ENCODE measurements at regions not wholly inside any gene's neighbourhood (a gene's known extent, or its start where the extent isn't known, plus 50 kb on each side); places are given as distances from the start of the nearest gene placed in this dataset.

- Histone ChIP-seq H3K9me3 (ENCODE audit: control insufficient read depth, insufficient read depth, low read depth, low read length) (no peaks in the 10 kb centered on the region), H3K27ac (ENCODE audit: extremely low read depth, low read depth, low read length) (no peak overlapping the region), H3K4me1 (ENCODE audit: control insufficient read depth, insufficient read depth, low read length) (no peaks in the 10 kb centered on the region), H3K36me3 (ENCODE audit: control insufficient read depth in 2 of 2, insufficient read depth in 1 of 2, low read length in 2 of 2) (no peaks in the 10 kb centered on the region), H3K4me3 (ENCODE audit: low read depth, low read length) (no peak overlapping the region)
- CTCF ChIA-PET = no interaction called here
- TF ChIP-seq ZNF600 (tag by site-specific recombination; IDR thresholded peaks at IDR 0.05) (no peak), KLF7 (tag by site-specific recombination; IDR thresholded peaks at IDR 0.05; ENCODE audit: borderline replicate concordance) (no peak), ZNF24 (tag by site-specific recombination; IDR thresholded peaks at IDR 0.05) (no peak), ZNF596 (tag by site-specific recombination; IDR thresholded peaks at IDR 0.05) (no peak), ZNF561 (tag by site-specific recombination; IDR thresholded peaks at IDR 0.05; ENCODE audit: borderline replicate concordance) (no peak), ZNF529 (tag by site-specific recombination; IDR thresholded peaks at IDR 0.05; ENCODE audit: insufficient replicate concordance) (no peak), ZNF132 (tag by site-specific recombination; IDR thresholded peaks at IDR 0.05; ENCODE audit: borderline replicate concordance) (no peak)
- TF ChIP-seq, protein P1, sequence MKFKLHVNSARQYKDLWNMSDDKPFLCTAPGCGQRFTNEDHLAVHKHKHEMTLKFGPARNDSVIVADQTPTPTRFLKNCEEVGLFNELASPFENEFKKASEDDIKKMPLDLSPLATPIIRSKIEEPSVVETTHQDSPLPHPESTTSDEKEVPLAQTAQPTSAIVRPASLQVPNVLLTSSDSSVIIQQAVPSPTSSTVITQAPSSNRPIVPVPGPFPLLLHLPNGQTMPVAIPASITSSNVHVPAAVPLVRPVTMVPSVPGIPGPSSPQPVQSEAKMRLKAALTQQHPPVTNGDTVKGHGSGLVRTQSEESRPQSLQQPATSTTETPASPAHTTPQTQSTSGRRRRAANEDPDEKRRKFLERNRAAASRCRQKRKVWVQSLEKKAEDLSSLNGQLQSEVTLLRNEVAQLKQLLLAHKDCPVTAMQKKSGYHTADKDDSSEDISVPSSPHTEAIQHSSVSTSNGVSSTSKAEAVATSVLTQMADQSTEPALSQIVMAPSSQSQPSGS (tag by site-specific recombination; IDR thresholded peaks at IDR 0.05; ENCODE audit: low read depth) = no peak
- POLR2A ChIA-PET = no interaction called here
Measured at GRCh38 chr6:105550955-105551620, 148.2 kb upstream of the PREP start.

DNA sequence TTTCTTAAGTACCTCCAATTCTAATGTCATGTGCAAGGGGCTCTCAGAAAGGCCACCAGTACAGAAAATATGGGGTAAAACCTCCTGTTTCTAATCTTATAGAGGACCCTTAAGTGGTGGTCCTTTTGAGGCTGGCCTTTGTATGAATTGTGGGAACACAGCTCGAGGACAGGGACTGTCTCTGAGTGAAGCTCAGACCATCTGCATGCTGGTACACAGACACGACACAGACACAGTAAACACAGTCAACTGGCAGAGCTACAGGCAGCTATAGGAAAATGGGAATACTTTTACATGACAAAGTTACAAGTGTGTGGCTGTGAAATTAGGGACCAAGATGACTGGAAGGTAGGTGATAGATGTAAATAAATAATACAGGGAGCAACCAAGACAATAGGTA lies 143.9 kb upstream of the PREP start:
- no peak overlapping the region for H3K4me3 ChIP-seq (ENCODE audit: low read depth, low read length)
- TF ChIP-seq MEIS1 (CRISPR knock-in tag; IDR thresholded peaks at IDR 0.05; ENCODE audit: borderline replicate concordance) (no peak), ZBTB1 (tag by site-specific recombination; IDR thresholded peaks at IDR 0.05) (no peak), ZNF530 (tag by site-specific recombination; IDR thresholded peaks at IDR 0.05; ENCODE audit: low read depth) (no peak)
- ChIA-PET POLR2A (no interaction called here), CTCF (no interaction called here)
- no peaks in the 10 kb centered on the region for H3K36me3 ChIP-seq (ENCODE audit: control insufficient read depth in 2 of 2, insufficient read depth in 1 of 2, low read length in 2 of 2)
- no peaks in the 10 kb centered on the region for H3K9me3 ChIP-seq (ENCODE audit: control insufficient read depth, insufficient read depth, low read depth, low read length)
- H3K27ac ChIP-seq (ENCODE audit: extremely low read depth, low read depth, low read length) = no peak overlapping the region
- no peaks in the 10 kb centered on the region for H3K4me1 ChIP-seq (ENCODE audit: control insufficient read depth, insufficient read depth, low read length)

DNA sequence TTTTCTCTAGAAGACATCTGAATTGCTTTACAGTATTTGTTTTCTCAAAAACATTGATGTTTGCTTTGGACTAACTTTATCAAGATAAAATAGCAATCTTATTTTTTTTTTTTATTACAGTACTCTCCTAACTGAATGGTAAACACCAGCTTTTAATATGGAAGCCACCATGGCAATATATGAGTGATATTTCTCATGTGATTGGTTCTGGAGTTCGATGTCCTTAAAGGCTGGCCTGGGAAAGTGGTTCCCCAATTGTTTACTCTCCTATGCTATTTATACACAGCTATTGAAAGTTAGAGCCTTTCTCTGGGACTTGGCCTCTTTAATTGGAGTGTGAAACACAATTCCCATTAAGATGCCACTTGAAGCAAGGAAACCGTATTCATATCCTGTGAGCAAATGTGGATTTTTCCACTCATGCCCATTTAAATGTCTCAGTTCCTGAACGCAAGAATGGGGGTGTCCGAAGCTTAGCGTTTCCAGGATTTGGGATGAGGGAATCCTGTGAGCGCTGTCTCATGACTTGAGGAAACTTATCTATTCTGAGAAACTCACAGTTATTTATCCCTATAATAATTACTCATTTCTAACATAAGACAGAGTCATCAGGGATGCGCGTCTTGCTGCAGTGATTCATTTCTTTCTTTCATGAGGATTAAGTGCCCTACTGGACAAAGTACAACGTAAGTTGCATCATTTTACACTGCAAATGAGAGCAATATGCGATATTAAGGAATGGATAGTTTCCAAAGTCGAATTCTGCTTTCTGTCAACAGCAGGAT lies 143.3 kb upstream of the PREP start:
- ChIA-PET POLR2A (no interaction called here), CTCF (interaction anchor here (0.7 to 1.3 kb wide), 4 partner anchors 13 to 188 kb away, joined by 3 to 4 read pairs (median 3); no protein-coding TSS in a partner anchor)
- TF ChIP-seq ZNF266 (tag by site-specific recombination; IDR thresholded peaks at IDR 0.05; ENCODE audit: low read depth) = no peak
- TF ChIP-seq ZNF561 (tag by site-specific recombination; IDR thresholded peaks at IDR 0.05; ENCODE audit: borderline replicate concordance) = no peak
- TF ChIP-seq ZNF280D (tag by site-specific recombination; IDR thresholded peaks at IDR 0.05) = no peak
- no peak for TF ChIP-seq SP3 (tag by site-specific recombination; IDR thresholded peaks at IDR 0.05)
- no peak for TF ChIP-seq KLF9 (tag by site-specific recombination; IDR thresholded peaks at IDR 0.05; ENCODE audit: low read depth)
- no peak for TF ChIP-seq ZNF514 (tag by site-specific recombination; IDR thresholded peaks at IDR 0.05)
- no peak overlapping the region for H3K27ac ChIP-seq (ENCODE audit: extremely low read depth, low read depth, low read length)
- no peak overlapping the region for H3K4me3 ChIP-seq (ENCODE audit: low read depth, low read length)
- H3K9me3 ChIP-seq (ENCODE audit: control insufficient read depth, insufficient read depth, low read depth, low read length) = no peaks in the 10 kb centered on the region
- H3K4me1 ChIP-seq (ENCODE audit: control insufficient read depth, insufficient read depth, low read length) = no peaks in the 10 kb centered on the region
- H3K36me3 ChIP-seq (ENCODE audit: control insufficient read depth in 2 of 2, insufficient read depth in 1 of 2, low read length in 2 of 2) = no peaks in the 10 kb centered on the region
